Stimulated activated naive CD4-positive, alpha-beta T cell treated with Interleukin-2 at 50 U/mL for 16 hours (primary cell): ENCODE measurements at regions not wholly inside any gene's neighbourhood (a gene's known extent, or its start where the extent isn't known, plus 50 kb on each side); places are given as distances from the start of the nearest gene placed in this dataset.
"Not testable (repeated sequence)": the region's sequence is repeated elsewhere in the genome, so short reads cannot be mapped to it uniquely, and the experiment has no call there.

Experiments
- DNase-seq: peaks from one replicate; lab custom pipeline; 2025; lab: John Stamatoyannopoulos, UW

DNA sequence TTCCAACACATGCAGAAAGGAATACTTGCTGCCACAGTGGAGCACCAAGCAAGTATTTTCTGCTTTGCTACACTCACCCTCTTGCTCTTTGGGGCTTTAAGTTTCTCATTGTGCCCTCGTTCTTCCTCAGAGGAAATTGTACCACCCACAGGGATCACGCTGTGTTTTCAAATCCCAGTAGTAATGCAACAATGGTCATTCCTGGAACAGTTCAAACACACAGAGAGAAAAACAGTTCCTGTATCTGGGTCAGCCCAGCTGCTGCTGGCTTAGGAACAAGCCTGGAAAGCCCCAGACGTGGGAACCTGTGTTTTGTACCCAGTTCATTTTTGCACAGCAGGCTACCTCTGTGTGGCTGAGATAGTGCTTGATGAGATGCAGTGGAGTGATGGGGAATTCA, 907.8 kb downstream of the STPG2 start:
- DNase-seq, result no peak

GRCh38 chr4:97238956-97239666, 904.2 kb downstream of the STPG2 start:
- DNase-seq, result no peak

GRCh38 chr4:97239667-97239997, 903.6 kb downstream of the STPG2 start:
- no peak for DNase-seq

DNA sequence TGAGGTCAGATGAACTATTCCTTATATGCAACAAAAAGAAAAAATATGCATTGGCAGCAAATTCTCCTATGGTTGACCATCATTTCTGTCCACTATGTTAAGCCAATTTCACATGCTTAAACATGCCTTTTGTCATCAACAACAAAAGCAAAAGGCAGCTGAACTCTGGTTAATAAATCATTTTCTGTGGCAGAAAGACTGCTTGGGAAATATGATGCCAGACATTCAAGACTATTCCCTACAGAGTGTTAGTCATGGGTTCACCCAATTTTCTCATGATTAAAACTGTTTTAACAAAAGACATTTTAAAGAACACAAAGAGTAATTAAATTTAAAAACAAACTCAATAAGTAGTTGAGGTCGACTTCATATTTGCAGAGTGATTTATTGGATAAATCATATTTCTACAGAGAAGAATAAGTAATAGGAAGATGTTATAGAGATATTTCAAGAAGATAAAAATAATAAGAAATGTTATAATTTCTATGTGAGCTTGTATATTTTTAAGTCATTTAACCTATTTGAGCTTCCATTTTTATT, 890.6 kb downstream of the STPG2 start:
- DNase-seq, result no peak

DNA sequence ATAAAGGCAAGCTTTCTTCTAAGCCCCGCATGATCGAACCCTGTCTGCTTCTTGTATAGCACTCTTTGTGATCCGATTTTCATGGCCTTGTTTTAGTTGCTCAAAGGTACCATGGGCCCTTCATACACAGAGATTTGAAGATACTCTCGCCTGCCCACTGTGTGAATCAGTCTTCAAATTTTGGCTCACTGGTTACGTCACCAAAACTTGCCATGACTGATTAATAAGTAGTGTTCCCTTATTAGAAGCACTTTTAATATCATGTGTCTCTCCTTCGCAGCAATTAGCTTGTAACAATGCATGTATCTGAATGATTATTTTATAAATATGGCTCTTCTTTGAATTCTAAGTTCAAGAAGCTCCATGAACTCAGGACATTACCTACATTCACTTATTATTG, 880.5 kb downstream of the STPG2 start:
- DNase-seq, result no peak

- DNase-seq, result no peak
Measured at GRCh38 chr4:97270051-97270450, 873.2 kb downstream of the STPG2 start.

DNA sequence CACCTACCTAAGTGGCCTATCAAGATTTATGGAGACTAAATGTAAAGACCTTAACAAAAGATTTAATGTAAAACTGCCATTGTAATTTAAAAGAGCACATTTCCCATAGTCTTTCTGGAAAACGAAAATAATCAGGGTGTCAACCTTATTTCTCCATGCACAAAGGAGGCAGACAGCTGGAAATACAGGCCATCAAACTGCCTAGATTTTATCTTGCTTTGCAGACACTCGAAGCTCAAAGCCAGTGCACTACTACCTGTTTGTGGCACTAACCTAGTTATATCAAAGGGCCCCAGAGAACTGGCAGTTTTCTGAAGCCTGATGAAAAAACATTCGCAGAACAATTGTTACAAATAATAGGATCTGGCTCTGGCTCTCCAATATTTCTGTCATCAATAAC, 863.9 kb downstream of the STPG2 start:
- DNase-seq, result no peak

DNA sequence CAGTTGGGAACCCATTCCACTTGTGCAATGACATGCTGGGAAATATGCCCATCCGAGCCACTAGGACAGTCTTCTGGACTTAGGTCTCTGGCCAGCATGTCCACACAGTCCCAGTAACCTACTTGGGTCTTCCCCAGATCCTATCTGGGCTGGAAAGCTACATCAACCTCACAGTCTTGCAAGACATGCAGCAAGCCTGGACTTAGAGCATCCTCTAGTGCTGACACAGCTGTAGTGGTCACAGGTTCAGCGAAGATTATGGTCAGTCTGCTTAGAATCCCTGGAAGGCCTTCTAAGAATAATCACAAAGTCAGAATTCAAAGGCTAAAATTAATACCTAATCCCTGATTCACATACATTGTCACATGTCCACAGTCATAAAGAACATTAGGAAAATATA, 842.7 kb downstream of the STPG2 start:
- DNase-seq, result no peak

DNA sequence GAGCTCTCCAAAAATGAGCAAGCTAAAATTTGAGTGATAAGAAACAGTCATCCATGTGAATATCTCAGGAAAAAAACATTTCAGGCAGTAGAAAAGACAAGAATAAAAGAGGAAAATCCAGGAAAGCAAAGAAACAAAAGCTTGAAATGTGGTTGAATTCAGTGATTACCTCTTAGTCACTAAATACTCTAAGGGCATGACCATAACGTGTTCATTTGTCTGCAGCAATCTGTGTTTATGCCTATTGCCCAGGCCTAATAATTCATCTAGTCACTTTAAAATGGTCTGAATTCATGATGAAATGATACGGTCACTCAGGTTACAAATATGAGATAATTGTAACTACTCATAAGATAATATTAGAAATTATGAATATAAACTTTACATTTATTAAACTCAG, 837.9 kb downstream of the STPG2 start:
- DNase-seq, result no peak

- DNase-seq, result no peak
Measured at GRCh38 chr4:97309121-97309520, 834.2 kb downstream of the STPG2 start.

DNA sequence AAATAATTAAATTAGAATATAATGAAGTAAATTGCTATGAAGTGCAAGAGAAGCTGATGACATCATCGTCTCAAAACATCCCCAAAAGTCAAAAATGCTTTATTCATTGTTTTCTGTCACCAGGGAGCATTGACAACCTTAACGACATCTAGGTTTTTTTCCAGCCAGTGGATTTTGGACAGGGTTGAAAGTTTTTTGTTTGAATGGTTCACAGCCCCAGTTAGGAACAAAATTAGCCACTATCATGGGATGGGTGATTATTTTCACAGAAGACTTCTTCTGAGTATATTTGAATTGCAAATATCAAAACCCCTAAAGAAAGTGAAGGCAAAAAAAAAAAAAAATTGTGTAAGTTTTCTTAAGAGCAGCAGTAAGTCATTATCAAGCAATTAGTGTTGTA, 826.1 kb downstream of the STPG2 start:
- DNase-seq, result no peak

DNA sequence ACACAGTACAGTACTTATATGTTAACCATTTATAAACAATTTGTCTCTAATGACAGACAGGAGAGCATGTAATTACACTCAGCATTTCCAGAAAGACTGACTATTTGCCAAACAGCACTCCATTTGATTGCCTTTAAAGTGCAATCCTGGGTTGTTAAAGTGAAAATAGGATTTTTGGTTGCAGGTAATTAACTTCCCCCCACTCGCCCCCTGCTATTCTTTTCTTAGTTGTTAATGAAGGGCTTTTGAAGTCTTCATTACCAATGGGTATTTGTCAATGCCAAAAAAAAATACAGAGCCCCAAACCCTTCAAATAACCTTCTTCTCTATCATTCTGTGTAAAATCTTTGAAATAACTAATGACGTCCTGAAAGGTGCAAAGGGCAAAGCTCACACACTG, 825.6 kb downstream of the STPG2 start:
- DNase-seq, result no peak

DNA sequence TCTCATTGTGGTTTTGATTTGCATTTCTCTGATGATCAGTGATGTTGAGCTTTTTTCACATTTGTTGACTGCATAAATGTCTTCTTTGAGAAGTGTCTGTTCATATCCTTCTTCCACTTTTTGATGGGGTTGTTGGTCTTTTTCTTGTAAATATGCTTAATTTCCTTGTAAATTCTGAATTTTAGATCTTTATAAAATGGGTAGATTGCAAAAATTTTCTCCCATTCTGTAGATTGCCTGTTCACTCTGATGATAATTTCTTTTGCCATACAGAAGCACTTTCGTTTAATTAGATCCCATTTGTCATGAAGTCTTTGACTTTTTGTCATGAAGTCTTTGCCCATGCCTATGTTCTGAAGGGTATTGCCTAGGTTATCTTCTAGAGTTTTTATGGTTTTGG, 817.5 kb downstream of the STPG2 start:
- not testable (repeated sequence) for DNase-seq

DNA sequence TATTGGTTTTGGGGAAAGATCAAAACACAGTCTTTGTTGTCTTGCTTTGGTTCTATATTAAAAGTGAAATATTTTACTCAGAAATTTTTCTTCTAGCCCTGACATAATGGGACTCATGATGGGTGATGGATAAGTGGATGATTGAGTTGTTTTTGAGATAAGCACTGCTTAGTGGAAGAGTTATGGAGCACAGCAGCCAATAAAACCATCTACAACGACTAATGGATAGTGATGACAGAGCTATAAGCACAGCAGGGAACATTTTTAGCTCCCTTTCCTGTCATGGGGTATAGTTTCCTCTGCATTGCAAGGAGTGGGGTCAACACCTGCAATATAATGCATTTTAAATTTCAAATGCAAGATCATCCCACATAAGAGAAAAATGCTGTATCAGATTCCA, 812.4 kb downstream of the STPG2 start:
- no peak for DNase-seq

DNA sequence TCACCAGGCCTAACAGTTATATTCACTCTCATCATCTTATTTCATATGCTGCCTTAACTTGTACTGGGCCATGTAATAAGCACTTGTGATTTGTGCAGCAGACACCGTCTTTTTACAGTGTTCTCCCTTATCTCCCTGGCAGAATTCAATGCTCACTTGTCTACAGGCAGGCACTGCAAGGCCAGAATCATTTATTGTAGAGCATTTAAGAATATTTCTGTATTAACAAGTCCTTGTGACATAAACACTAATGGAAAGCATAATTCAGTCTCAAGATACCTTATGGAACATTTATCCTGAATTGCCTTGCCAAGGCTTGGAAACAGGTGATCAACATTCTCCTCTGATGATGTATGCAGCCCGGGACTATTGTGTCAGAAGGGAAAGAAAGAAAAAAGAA, 808.9 kb downstream of the STPG2 start:
- DNase-seq, result no peak

GRCh38 chr4:97349468-97350186, 793.6 kb downstream of the STPG2 start:
- DNase-seq, result no peak

DNA sequence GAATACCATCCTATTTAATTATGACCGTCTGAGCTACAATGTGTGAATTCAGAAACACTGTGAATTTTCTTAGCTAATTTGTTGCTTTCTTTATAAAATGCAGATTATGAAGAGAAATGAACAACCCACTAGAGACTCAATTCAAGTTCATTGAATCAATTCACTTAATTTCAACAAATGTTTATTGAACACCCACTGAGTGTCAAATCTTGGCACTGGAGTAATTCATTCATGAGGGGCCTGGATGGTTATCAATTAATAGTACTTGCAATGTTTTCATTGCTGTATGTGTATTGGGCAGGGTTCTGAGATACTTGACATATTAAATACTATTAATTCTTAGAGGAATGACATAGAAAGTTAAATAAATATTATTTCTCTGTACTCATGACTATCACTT, 789.4 kb downstream of the STPG2 start:
- DNase-seq, result no peak

DNA sequence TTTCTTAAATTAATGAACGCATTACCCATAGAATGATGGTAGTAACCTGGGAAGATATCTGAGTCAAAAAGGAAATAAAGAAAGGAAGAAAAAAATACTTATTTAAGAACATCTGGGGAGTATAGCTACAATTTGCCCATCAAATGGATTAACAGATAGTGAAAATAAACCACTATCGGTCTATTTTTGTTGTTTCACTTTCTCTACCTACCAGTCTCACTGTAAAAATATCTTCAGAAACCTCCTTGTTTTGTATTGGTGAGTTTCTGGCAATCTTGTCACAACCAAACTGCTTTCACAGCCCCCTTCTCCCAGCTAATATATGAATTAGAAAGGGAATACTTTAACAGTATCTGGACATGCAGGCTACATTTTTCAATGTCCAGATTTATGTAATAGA, 783.5 kb downstream of the STPG2 start:
- no peak for DNase-seq

- no peak for DNase-seq
Measured at GRCh38 chr4:97360733-97361132, 782.5 kb downstream of the STPG2 start.

GRCh38 chr4:97367878-97368277, 775.4 kb downstream of the STPG2 start:
- DNase-seq, result no peak

- no peak for DNase-seq
Measured at GRCh38 chr4:97370568-97370967, 772.7 kb downstream of the STPG2 start.

- no peak for DNase-seq
Measured at GRCh38 chr4:97374526-97374925, 768.8 kb downstream of the STPG2 start.

DNA sequence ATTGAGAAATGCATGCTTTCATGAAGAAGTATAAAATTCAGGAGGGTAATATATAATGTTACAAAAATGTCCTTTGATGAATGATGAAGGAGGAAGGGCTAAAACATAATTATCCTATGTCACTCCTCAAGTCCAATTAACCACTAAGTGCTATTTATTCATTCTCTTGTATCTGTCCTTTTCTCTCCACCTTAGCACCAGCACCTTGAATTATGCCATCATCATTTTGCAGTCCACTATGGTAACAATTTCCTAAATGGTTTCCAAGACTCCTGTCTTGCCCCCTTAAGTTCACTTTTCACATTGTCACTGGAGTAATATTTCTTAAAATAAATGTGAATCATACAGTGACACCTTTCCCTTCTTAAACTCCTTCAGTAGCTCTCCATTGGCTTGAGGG, 756.3 kb downstream of the STPG2 start:
- no peak for DNase-seq

DNA sequence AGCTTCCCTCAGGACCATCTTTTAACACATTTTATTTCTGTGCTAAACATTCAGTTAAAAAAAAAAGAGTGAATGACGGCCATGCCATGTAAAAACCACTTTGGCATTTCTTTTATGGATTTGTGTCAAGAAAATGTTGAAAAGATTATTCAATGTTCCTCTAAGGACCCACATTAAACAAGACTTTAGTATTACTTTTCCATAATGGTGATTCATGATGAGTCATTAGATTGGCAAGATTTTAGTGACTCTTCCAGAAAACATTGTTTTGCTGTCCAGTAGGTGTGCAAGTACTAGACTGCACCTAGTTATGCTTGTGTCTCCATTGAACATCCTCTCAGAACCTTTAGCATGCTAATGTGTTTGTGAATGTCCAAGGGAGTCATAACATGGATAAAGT, 748.6 kb downstream of the STPG2 start:
- no peak for DNase-seq
